Mucosa of gallbladder (tissue), 1 donor: ENCODE measurements at regions not wholly inside any gene's neighbourhood (a gene's known extent, or its start where the extent isn't known, plus 50 kb on each side); places are given as distances from the start of the nearest gene placed in this dataset.

Experiments
- DNase-seq: peaks from one replicate; pipeline ENCODE4 v3.0.0-alpha.2; 2020; ENCODE audit warnings: low spot score
- donor health status: DM: no; HTN: no; CAD: no.

- no peak for DNase-seq
These were observed 133.2 kb upstream of the PTPN1 start for GRCh38 chr20:50376888-50377459.

GRCh38 chr20:50378170-50379000 lies 131.8 kb upstream of the PTPN1 start:
- DNase-seq, result no peak

DNA sequence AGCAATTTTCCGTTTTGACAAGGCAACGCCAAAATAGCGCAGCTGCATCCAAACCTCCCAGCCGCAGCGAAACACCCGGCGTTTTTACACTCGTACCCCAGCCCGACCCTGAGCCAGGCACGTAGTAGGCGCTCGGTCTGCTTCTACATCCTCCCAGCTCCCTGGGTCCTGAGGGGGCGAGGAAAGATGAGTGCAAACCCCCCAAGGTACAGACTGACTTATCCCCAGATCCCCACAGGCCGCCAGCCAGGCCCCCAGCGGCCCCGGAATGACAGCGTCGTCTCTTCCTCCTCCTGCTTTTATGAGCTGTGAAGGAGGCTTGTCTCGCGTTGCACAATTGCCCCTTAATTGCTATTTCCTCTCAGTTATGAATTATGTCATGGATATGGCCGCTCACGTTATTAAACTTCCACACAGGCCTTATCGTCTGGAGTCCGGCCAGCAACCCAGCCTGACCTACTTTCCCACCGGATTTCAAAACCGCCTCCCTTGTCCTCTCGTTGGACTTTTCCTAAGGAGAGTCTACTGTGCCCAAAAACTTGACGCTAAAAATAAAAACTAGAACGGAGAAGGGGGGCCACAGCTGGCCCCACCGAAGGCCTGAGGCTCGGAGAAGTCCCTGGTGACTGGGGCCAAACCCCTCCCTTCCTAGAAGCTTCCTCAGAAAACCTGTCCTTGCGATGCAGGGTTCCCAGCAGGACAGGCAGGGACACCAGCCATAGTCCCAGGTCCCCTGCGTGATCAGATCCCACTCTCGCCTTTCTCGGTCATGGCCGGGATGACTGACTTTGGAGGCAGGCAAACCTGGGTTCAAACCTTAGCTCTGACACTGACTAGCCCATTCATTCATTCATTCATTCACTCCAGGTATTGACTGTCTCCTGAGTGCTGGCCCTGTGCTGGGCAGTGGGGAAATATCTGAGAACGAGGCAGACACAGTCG lies 130.9 kb upstream of the PTPN1 start:
- peak; percentile 87 for DNase-seq

GRCh38 chr20:50379991-50380696 lies 130.0 kb upstream of the PTPN1 start:
- DNase-seq, result no peak

- no peak for DNase-seq
These were observed 129.5 kb upstream of the PTPN1 start for GRCh38 chr20:50380697-50381040.

DNA sequence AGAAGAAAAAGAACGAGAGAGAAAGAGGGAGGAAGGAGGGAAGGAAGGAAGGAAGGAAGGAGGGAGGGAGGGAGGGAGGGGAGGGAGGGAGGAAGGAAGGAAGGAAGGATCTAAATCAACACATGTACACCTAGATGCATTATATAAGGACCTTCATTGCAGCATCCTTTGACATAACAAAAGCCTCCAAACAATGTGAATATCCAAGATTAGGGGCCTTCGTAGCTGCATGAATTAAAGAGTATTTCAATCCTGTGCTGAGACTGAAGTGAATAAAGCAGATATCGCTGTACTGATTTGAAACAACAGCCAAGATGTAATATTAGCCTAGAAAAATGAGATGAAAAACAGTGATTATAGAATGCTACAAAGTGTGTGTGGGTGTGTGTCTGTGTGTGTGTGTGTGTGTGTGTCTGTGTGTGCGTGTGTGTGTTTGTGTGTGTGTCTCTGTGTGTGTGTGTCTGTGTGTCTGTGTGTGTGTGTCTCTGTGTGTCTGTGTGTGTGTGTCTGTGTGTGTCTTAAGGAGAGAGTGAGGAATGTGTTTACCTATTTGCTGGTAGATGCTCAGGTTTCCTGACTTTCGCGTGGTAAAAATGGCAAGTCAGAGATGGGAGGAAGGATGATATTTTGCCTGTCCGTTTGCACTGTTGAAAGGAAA lies 129.0 kb upstream of the PTPN1 start:
- no peak for DNase-seq

DNA sequence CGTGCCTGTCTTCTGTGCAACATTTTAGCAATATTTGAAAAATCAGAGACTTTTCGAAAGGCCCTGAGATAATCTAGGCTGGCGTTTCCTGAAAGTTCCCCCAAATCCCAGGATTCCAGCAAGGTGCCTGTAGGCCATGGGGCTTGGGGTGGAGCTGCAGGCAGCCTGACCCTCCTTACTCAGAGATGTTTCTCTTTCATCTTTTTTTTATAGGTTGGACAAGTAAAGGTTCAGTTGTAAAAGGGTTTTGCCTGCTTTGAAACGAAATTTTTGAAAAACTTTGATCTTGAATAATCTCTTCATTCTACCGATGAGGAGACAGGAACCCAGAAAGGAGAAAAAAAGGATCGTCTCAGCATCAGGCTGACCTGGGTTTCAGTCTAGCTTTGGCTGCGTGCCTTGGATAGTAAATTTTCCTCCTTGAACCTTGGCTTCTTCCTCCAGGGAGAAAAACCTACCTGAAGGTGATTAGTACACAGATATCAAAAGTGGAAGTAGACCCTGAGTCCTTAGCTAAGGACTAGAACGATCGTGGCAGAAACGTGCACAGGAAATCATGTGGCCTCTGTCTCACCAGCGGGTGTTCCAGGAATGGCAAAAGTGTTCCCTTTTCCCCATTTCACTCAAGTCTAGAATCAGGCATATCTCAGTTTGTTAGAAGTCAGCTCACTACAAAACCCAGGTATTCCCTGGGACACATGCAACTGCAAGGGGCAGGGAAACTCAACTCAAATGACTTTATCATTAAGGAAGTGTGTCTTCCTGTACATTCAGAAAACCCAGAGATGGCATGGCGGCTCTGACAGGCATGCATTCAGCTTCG lies 128.2 kb upstream of the PTPN1 start:
- DNase-seq, result no peak

DNA sequence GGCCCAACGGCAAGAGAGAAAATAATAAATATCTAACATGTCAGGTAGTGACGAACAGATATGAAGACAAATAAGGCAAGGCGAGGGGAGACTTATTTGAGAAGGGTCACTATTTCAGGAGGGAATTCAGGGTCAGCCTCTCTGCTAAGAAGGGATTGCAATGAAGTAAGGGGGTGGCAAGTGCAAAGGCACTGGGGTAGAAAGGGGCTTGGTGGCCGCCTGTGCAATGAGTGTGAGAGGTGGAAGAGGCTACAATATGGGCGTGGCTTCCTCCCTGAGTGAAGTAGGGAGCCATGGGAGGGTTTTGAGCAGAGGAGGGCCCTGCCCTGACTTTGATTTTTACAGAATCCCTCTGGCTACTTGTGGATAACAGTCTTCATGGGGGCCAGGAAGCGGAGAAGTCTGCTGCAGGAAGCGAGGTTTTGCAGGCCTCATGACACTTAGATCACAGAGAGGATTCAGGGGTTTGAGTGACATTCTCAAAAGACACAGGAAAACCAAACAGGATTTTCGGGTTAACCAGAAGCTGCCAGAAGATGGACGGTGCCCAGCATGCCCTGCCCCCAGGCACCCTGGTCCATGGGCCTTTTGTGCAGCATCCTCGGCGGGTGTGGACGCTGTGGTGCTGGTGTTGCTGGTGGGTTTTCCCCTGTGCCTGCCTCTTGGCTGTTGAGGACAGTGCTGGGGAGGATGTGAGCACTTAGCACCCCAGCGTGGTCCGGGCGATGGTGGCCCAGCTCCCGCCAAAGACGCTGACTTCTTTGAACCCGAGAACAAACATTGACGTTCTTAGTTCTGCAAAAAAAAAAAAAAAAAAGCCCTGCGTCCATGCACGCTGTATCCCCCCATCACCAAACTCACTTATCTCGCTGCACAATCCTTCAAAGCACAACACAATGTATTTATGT lies 124.2 kb upstream of the PTPN1 start:
- no peak for DNase-seq

DNA sequence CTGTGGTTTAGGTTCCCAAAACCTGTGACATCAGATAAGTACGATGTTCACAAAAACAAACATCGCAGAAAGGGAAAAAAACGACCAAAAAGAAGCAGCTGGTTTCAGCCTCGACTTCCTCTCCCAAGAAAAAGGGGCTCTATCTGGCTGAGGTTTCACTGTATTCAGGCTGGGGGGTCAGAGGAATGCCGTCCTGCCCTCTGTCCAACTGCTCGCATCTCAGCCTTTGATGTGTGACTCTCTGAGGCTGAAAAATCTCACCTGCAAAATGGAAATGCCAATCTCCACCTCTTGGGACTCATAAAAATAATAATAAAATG lies 123.6 kb upstream of the PTPN1 start:
- DNase-seq, result no peak

- DNase-seq, result no peak
These were observed 122.8 kb upstream of the PTPN1 start for GRCh38 chr20:50387218-50387995.

GRCh38 chr20:50387996-50388332 lies 122.2 kb upstream of the PTPN1 start:
- DNase-seq, result no peak

DNA sequence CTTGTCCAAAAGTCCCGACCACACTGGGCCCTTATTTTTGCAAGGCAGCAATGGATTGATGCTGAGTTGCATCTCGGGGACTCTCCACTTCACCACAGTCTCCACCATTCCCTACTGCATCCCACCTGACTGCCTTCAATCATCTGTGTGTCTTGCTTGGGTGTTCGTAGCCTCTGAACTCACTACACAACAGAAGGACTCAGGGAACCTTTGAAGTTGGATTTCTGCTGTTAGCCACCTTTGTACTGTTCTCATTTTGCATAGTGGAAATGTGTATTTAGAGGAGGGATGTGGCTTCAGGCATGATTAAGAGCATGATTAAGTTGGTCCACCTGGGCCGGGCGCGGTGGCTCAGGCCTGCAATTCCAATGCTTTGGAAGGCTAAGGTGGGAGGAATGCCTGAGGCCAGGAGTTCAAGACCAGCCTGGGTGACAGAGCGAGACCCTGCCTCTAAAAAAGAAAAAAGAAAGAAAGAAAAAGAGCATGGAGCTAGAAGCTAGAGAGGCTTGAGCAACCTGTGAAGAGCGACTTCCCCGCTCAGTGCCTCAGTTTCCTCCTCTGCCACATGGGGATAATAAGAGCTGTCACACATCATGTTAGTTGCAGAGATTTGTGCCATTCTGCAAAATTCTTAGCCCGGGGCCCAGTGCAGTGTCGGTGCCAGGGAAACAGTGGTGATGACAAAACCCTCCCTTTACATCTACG lies 121.3 kb upstream of the PTPN1 start:
- no peak for DNase-seq

- peak; percentile 78 for DNase-seq
These were observed 120.8 kb upstream of the PTPN1 start for GRCh38 chr20:50389438-50389807.

DNA sequence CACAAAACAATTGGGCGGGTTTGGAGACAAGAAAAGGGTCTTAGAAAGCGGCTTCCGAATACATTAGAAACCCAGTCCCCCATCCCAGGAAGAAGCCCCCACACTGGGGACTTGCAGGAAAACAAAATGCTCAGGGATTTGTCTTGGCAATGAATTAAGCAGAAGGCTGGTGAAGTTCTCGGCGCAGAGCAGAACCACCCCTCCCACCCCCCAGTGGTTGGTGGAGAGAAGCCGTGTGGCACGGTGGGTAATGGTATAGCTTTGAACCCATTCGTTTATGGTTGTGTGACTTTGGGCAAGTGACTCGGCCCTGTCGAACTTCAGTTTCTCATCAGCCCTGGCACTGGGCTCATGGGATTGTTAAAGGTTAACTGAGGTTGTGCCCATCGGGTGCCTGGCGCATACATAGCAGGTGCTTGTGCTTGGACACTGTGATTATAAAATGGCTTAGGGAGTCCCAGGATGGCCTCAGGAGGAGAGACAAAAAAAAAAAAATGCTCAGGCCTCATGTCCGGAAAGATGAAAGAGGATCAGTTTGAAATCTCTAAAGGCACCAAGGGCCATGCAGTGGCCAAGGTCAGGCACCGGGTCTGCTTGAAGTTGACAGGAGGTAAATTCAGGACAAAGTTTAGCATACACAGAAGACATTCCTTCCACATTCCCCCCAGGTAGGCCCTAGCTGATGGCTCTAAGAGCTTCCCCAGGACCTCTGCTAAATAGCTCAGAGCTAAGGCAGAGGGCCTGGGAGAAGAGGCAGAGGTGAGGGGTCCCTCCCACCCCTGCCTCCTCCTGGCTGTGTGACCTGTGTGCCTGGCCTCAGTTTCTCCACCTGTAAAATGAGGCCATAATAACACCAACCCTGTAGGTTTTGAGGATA lies 120.1 kb upstream of the PTPN1 start:
- DNase-seq, result no peak

- DNase-seq, result no peak
These were observed 119.3 kb upstream of the PTPN1 start for GRCh38 chr20:50390685-50391443.

GRCh38 chr20:50391444-50392137 lies 118.6 kb upstream of the PTPN1 start:
- DNase-seq, result no peak
